DMS53 treated with DMSO at 0.1 percent for 48 hours (cell line): ENCODE measurements at regions not wholly inside any gene's neighbourhood (a gene's known extent, or its start where the extent isn't known, plus 50 kb on each side); places are given as distances from the start of the nearest gene placed in this dataset.

Experiments used
- DNase-seq: peaks from one replicate; lab custom pipeline; 2025; ENCODE audit not compliant: unreplicated experiment; lab: John Stamatoyannopoulos, UW

GRCh38 chr3:34919025-34919424, 720.3 kb upstream of the ARPP21 start:
- DNase-seq: no peak

GRCh38 chr3:34920806-34921205, 718.5 kb upstream of the ARPP21 start:
- DNase-seq: no peak

- no peak for DNase-seq
Observed at GRCh38 chr3:34924961-34925360, 714.4 kb upstream of the ARPP21 start.

- DNase-seq: no peak
Observed at GRCh38 chr3:34925851-34926250, 713.5 kb upstream of the ARPP21 start.

- no peak for DNase-seq
Observed at GRCh38 chr3:34929036-34929435, 710.3 kb upstream of the ARPP21 start.

- no peak for DNase-seq
Observed at GRCh38 chr3:34934660-34935059, 704.7 kb upstream of the ARPP21 start.

GRCh38 chr3:34938784-34939183, 700.5 kb upstream of the ARPP21 start:
- no peak for DNase-seq

- no peak for DNase-seq
Observed at GRCh38 chr3:34942256-34942655, 697.1 kb upstream of the ARPP21 start.

- no peak for DNase-seq
Observed at GRCh38 chr3:34947834-34948233, 691.5 kb upstream of the ARPP21 start.

GRCh38 chr3:34948517-34948916, 690.8 kb upstream of the ARPP21 start:
- no peak for DNase-seq

GRCh38 chr3:34955680-34956079, 683.6 kb upstream of the ARPP21 start:
- no peak for DNase-seq

- no peak for DNase-seq
Observed at GRCh38 chr3:34956511-34956910, 682.8 kb upstream of the ARPP21 start.

GRCh38 chr3:34957677-34958076, 681.6 kb upstream of the ARPP21 start:
- no peak for DNase-seq

- no peak for DNase-seq
Observed at GRCh38 chr3:34969513-34969912, 669.8 kb upstream of the ARPP21 start.

GRCh38 chr3:34972481-34972880, 666.8 kb upstream of the ARPP21 start:
- DNase-seq: no peak

- no peak for DNase-seq
Observed at GRCh38 chr3:34973586-34973985, 665.7 kb upstream of the ARPP21 start.

- no peak for DNase-seq
Observed at GRCh38 chr3:34983631-34984030, 655.7 kb upstream of the ARPP21 start.

GRCh38 chr3:34988296-34988695, 651.0 kb upstream of the ARPP21 start:
- DNase-seq: no peak

- no peak for DNase-seq
Observed at GRCh38 chr3:34995796-34996430, 643.4 kb upstream of the ARPP21 start.

- no peak for DNase-seq
Observed at GRCh38 chr3:34998902-34999301, 640.4 kb upstream of the ARPP21 start.

GRCh38 chr3:35012214-35012613, 627.1 kb upstream of the ARPP21 start:
- DNase-seq: no peak

- no peak for DNase-seq
Observed at GRCh38 chr3:35028157-35028556, 611.2 kb upstream of the ARPP21 start.

GRCh38 chr3:35042210-35042991, 596.9 kb upstream of the ARPP21 start:
- no peak for DNase-seq
